Kidney (tissue), 13 donors: ENCODE measurements at regions not wholly inside any gene's neighbourhood (a gene's known extent, or its start where the extent isn't known, plus 50 kb on each side); places are given as distances from the start of the nearest gene placed in this dataset.

Experiments used
- DNase-seq, 5 donors: peaks; one replicate each; pipeline ENCODE4 v3.0.0-alpha.2; 2013 to 2020
- FAIRE-seq: peaks from 2 replicates; lab custom pipeline; 2012; peaks lifted over from hg19 to GRCh38; lab: Jason Lieb, UNC
- H3K27ac ChIP-seq, 2 donors: one replicate each; pipeline ENCODE4 v1.7.0; 2013; ENCODE audit warnings: low read depth in 2 of 2, low read length in 2 of 2, inconsistent platforms in 1 of 2
- H3K27me3 ChIP-seq: one replicate; pipeline ENCODE4 v1.7.1; 2013; ENCODE audit warnings: low read length, inconsistent platforms; ENCODE audit not compliant: control insufficient read depth, insufficient read depth
- H3K36me3 ChIP-seq, 3 donors: one replicate each; pipeline versions ENCODE4 v1.7.0 to v1.7.1; 2013; ENCODE audit warnings: low read length in 3 of 3, control low read depth in 1 of 3, inconsistent platforms in 1 of 3; ENCODE audit not compliant: insufficient read depth in 3 of 3, control insufficient read depth in 2 of 3
- H3K4me1 ChIP-seq, 3 donors: one replicate each; pipeline versions ENCODE4 v1.7.0 to v1.7.1; 2013; ENCODE audit warnings: low read length in 3 of 3, inconsistent platforms in 1 of 3, low read depth in 1 of 3; ENCODE audit not compliant: control insufficient read depth in 2 of 3, insufficient read depth in 2 of 3
- H3K4me3 ChIP-seq, 3 donors: one replicate each; pipeline versions ENCODE4 v1.7.0 to v1.8.1; 2013; ENCODE audit warnings: low read length in 3 of 3, control low read depth in 1 of 3, inconsistent platforms in 1 of 3
- H3K9ac ChIP-seq, 3 donors: one replicate each; pipeline versions ENCODE4 v1.7.0 to v1.7.1; 2013; ENCODE audit warnings: low read length in 3 of 3, control low read depth in 1 of 3, inconsistent platforms in 1 of 3
- H3K9me3 ChIP-seq, 3 donors: one replicate each; pipeline versions ENCODE4 v1.7.0 to v1.7.1; 2013; ENCODE audit warnings: low read length in 3 of 3, control low read depth in 1 of 3, inconsistent platforms in 1 of 3; ENCODE audit not compliant: control insufficient read depth in 2 of 3, insufficient read depth in 1 of 3
- CTCF ChIP-seq: IDR thresholded peaks from 3 replicates; pipeline ENCODE4 v1.5.1; 2012; ENCODE audit warnings: mild to moderate bottlenecking, moderate library complexity, borderline replicate concordance; ENCODE audit not compliant: insufficient read depth; ENCODE audit errors: extremely low read depth
- intact Hi-C: fragments of 100-400 bp; cut with DNase I; formaldehyde crosslinking; loops from one replicate; pipeline ENCODE4 v1.11.1; 2022
- donor health status: control.
- donor health status: control.
- donor health status: control.
- donor health status: control.
- donor health status: control.
- donor health status: DM: yes; HTN: yes; CAD: no.
- donor health status: Normal renal cell carcinoma (clear cell type).

- H3K9ac ChIP-seq, result no peak overlapping the region
- H3K9me3 ChIP-seq, result no peaks in the 10 kb centered on the region
- peak; percentile 44 to 65 (median 60) for DNase-seq
- H3K4me1 ChIP-seq, result no peaks in the 10 kb centered on the region
- H3K4me3 ChIP-seq, result no peak overlapping the region
- no peak overlapping the region for H3K27ac ChIP-seq
- no peak for FAIRE-seq
- peaks cover 5% of the 10 kb centered on the region for H3K27me3 ChIP-seq
- TF ChIP-seq CTCF, result no peak
- intact Hi-C loops, result no loop called here
- no peaks in the 10 kb centered on the region for H3K36me3 ChIP-seq
Observed at GRCh38 chr3:22372292-22373062, 621.5 kb upstream of the ZNF385D start.

DNA sequence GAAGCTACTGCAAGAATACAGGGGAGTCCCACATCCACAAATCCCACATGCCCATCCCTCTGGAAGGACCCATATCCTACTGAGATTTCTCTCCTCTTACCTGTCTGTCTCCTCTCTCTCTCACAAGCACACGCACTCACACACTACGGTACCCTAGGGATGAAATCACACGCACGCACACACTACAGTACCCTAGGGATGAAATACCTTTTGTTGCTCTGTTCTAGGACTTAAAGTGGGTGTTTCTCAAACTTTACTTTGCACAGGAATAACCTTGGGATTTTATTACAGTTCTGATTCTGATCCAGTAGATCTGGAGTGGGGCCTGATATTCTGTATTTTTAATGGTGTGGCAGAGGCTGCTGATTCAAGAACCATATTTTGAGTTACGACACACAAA is 622.2 kb upstream of the ZNF385D start:
- no peak overlapping the region for H3K27ac ChIP-seq
- DNase-seq (no peak), FAIRE-seq (no peak)
- H3K4me3 ChIP-seq, result no peak overlapping the region
- peaks cover 5% of the 10 kb centered on the region for H3K27me3 ChIP-seq
- TF ChIP-seq CTCF, result no peak
- no peaks in the 10 kb centered on the region for H3K9me3 ChIP-seq
- H3K36me3 ChIP-seq, result no peaks in the 10 kb centered on the region
- intact Hi-C loops, result no loop called here
- H3K4me1 ChIP-seq, result no peaks in the 10 kb centered on the region
- no peak overlapping the region for H3K9ac ChIP-seq

- intact Hi-C loops, result no loop called here
- no peak overlapping the region for H3K4me3 ChIP-seq
- no peaks in the 10 kb centered on the region for H3K36me3 ChIP-seq
- DNase-seq (no peak), FAIRE-seq (no peak)
- no peaks in the 10 kb centered on the region for H3K4me1 ChIP-seq
- H3K27me3 ChIP-seq, result peaks cover 5% of the 10 kb centered on the region
- no peak overlapping the region for H3K9ac ChIP-seq
- H3K27ac ChIP-seq, result no peak overlapping the region
- TF ChIP-seq CTCF, result no peak
- H3K9me3 ChIP-seq, result no peaks in the 10 kb centered on the region
Observed at GRCh38 chr3:22373827-22374226, 622.8 kb upstream of the ZNF385D start.

- H3K4me1 ChIP-seq, result no peaks in the 10 kb centered on the region
- no peaks in the 10 kb centered on the region for H3K36me3 ChIP-seq
- peaks cover 5% of the 10 kb centered on the region for H3K27me3 ChIP-seq
- DNase-seq (no peak), FAIRE-seq (no peak)
- H3K4me3 ChIP-seq, result no peak overlapping the region
- TF ChIP-seq CTCF, result no peak
- no peaks in the 10 kb centered on the region for H3K9me3 ChIP-seq
- H3K9ac ChIP-seq, result no peak overlapping the region
- intact Hi-C loops, result no loop called here
- H3K27ac ChIP-seq, result no peak overlapping the region
Observed at GRCh38 chr3:22377421-22377820, 626.4 kb upstream of the ZNF385D start.
